Islet of Langerhans (tissue), 1 donor: ENCODE measurements at regions not wholly inside any gene's neighbourhood (a gene's known extent, or its start where the extent isn't known, plus 50 kb on each side); places are given as distances from the start of the nearest gene placed in this dataset.
A peak's percentile ranks its signal among the peaks of the same experiment; 100 is the strongest.
"Not testable (repeated sequence)": the region's sequence is repeated elsewhere in the genome, so short reads cannot be mapped to it uniquely, and the experiment has no call there.

Experiments used
- FAIRE-seq: peaks from one replicate; lab custom pipeline; 2011; peaks lifted over from hg19 to GRCh38; lab: Jason Lieb, UNC

- FAIRE-seq, result no peak
Observed at GRCh38 chr6:40882323-40882997, 156.6 kb downstream of the UNC5CL start.

- FAIRE-seq, result no peak
Observed at GRCh38 chr6:40881501-40881900, 157.5 kb downstream of the UNC5CL start.

GRCh38 chr6:40880906-40881305 lies 158.1 kb downstream of the UNC5CL start:
- no peak for FAIRE-seq

GRCh38 chr6:40879169-40879568 lies 159.9 kb downstream of the UNC5CL start:
- no peak for FAIRE-seq

GRCh38 chr6:40877362-40877761 lies 161.7 kb downstream of the UNC5CL start:
- FAIRE-seq, result no peak

GRCh38 chr6:40876336-40876735 lies 162.7 kb downstream of the UNC5CL start:
- no peak for FAIRE-seq

- FAIRE-seq, result no peak
Observed at GRCh38 chr6:40874495-40874894, 164.5 kb downstream of the UNC5CL start.

- FAIRE-seq, result no peak
Observed at GRCh38 chr6:40871424-40871823, 167.6 kb downstream of the UNC5CL start.

GRCh38 chr6:40868089-40868865 lies 170.7 kb downstream of the UNC5CL start:
- FAIRE-seq, result not testable (repeated sequence)

- FAIRE-seq, result not testable (repeated sequence)
Observed at GRCh38 chr6:40867527-40867926, 171.5 kb downstream of the UNC5CL start.

GRCh38 chr6:40865259-40865658 lies 173.8 kb downstream of the UNC5CL start:
- FAIRE-seq, result not testable (repeated sequence)

- no peak for FAIRE-seq
Observed at GRCh38 chr6:40860443-40860842, 178.6 kb downstream of the UNC5CL start.

GRCh38 chr6:40856271-40856670 lies 182.8 kb downstream of the UNC5CL start:
- no peak for FAIRE-seq

- no peak for FAIRE-seq
Observed at GRCh38 chr6:40855168-40855880, 183.7 kb downstream of the UNC5CL start.

- no peak for FAIRE-seq
Observed at GRCh38 chr6:40854592-40854991, 184.4 kb downstream of the UNC5CL start.

- FAIRE-seq, result no peak
Observed at GRCh38 chr6:40852779-40853373, 186.1 kb downstream of the UNC5CL start.

- FAIRE-seq, result no peak
Observed at GRCh38 chr6:40849546-40849945, 189.5 kb downstream of the UNC5CL start.

GRCh38 chr6:40848868-40849514 lies 190.0 kb downstream of the UNC5CL start:
- FAIRE-seq, result no peak

GRCh38 chr6:40848038-40848437 lies 191.0 kb downstream of the UNC5CL start:
- no peak for FAIRE-seq

- no peak for FAIRE-seq
Observed at GRCh38 chr6:40845553-40845952, 193.5 kb downstream of the UNC5CL start.

GRCh38 chr6:40844246-40844645 lies 194.8 kb downstream of the UNC5CL start:
- FAIRE-seq, result no peak

- FAIRE-seq, result peak; percentile 33
Observed at GRCh38 chr6:40841721-40842120, 197.3 kb downstream of the UNC5CL start.
